ENCODE measurements at regions not wholly inside any gene's neighbourhood (a gene's known extent, or its start where the extent isn't known, plus 50 kb on each side); places are given as distances from the start of the nearest gene placed in this dataset.
"Not testable (repeated sequence)": the region's sequence is repeated elsewhere in the genome, so short reads cannot be mapped to it uniquely, and the experiment has no call there.

- intact Hi-C loops (cut with DNase I) = no loop called here
- WGBS, 4 donors = 37 to 62% (median 54%) methylated on average over 2 of the region's 2 CpGs
- no peak overlapping the region for H3K4me3 ChIP-seq
- no peaks in the 10 kb centered on the region for H3K9me3 ChIP-seq (replicated peaks in 1 of 3)
- H3K36me3 ChIP-seq (replicated peaks in 1 of 2) = no peaks in the 10 kb centered on the region
- H3K27me3 ChIP-seq = no peaks in the 10 kb centered on the region
- TF ChIP-seq POLR2A (IDR thresholded peaks at IDR 0.05) = no peak
- TF ChIP-seq CTCF (IDR thresholded peaks at IDR 0.05) = no peak
- no peaks in the 10 kb centered on the region for H3K4me1 ChIP-seq (replicated peaks in 1 of 2)
- H3K27ac ChIP-seq = no peak overlapping the region
- DNase-seq = no peak
These were observed 193.0 kb downstream of the FASLG start for GRCh38 chr1:172851856-172852255.

- H3K36me3 ChIP-seq (replicated peaks in 1 of 2); H3K27ac ChIP-seq; H3K27me3 ChIP-seq; intact Hi-C loops (cut with DNase I); H3K4me3 ChIP-seq; DNase-seq; H3K4me1 ChIP-seq (replicated peaks in 1 of 2); H3K9me3 ChIP-seq (replicated peaks in 1 of 3): not testable (repeated sequence)
- 68 to 74% (median 73%) methylated on average over 8 to 9 of the region's 9 CpGs for WGBS, 4 donors
These were observed 194.8 kb downstream of the TNFSF18 start for GRCh38 chr1:172855983-172856382.

- Histone ChIP-seq H3K4me3 (no peak overlapping the region), H3K9me3 (replicated peaks in 1 of 3) (no peaks in the 10 kb centered on the region), H3K4me1 (replicated peaks in 1 of 2) (no peaks in the 10 kb centered on the region), H3K27ac (no peak overlapping the region), H3K36me3 (replicated peaks in 1 of 2) (no peaks in the 10 kb centered on the region), H3K27me3 (no peaks in the 10 kb centered on the region)
- no peak for DNase-seq
- 88 to 99% (median 95%) methylated on average over 2 of the region's 2 CpGs for WGBS, 4 donors
- intact Hi-C loops (cut with DNase I) = no loop called here
- TF ChIP-seq POLR2A (IDR thresholded peaks at IDR 0.05) (no peak), CTCF (IDR thresholded peaks at IDR 0.05) (no peak)
These were observed 187.7 kb downstream of the TNFSF18 start for GRCh38 chr1:172863031-172863430.

- H3K36me3 ChIP-seq (replicated peaks in 1 of 2) = no peaks in the 10 kb centered on the region
- intact Hi-C loops (cut with DNase I) = no loop called here
- H3K9me3 ChIP-seq (replicated peaks in 1 of 3) = no peaks in the 10 kb centered on the region
- no peak overlapping the region for H3K4me3 ChIP-seq
- no peak for TF ChIP-seq CTCF (IDR thresholded peaks at IDR 0.05)
- TF ChIP-seq POLR2A (IDR thresholded peaks at IDR 0.05) = no peak
- H3K27ac ChIP-seq = no peak overlapping the region
- no peak for DNase-seq
- H3K27me3 ChIP-seq = no peaks in the 10 kb centered on the region
- no peaks in the 10 kb centered on the region for H3K4me1 ChIP-seq (replicated peaks in 1 of 2)
- WGBS, 4 donors = 78 to 83% (median 79%) methylated on average over 2 of the region's 2 CpGs
These were observed 183.4 kb downstream of the TNFSF18 start for GRCh38 chr1:172867216-172867818.

- TF ChIP-seq CTCF (IDR thresholded peaks at IDR 0.05) (no peak), POLR2A (IDR thresholded peaks at IDR 0.05) (no peak)
- H3K27ac ChIP-seq = no peak overlapping the region
- no peaks in the 10 kb centered on the region for H3K36me3 ChIP-seq (replicated peaks in 1 of 2)
- H3K4me3 ChIP-seq = no peak overlapping the region
- no peaks in the 10 kb centered on the region for H3K9me3 ChIP-seq (replicated peaks in 1 of 3)
- no peaks in the 10 kb centered on the region for H3K4me1 ChIP-seq (replicated peaks in 1 of 2)
- DNase-seq = no peak
- intact Hi-C loops (cut with DNase I) = no loop called here
- no peaks in the 10 kb centered on the region for H3K27me3 ChIP-seq
These were observed 179.7 kb downstream of the TNFSF18 start for GRCh38 chr1:172870901-172871606.

All from adrenal gland (tissue), 9 donors.